Fibroblast of upper back skin (primary cell): ENCODE measurements at regions not wholly inside any gene's neighbourhood (a gene's known extent, or its start where the extent isn't known, plus 50 kb on each side); places are given as distances from the start of the nearest gene placed in this dataset.
"Not testable (repeated sequence)": the region's sequence is repeated elsewhere in the genome, so short reads cannot be mapped to it uniquely, and the experiment has no call there.

Source experiments
- DNase-seq: peaks from one replicate; pipeline ENCODE4 v3.0.0-alpha.2; 2013

- DNase-seq = no peak
Measured at GRCh38 chr6:4486568-4487315, 289.5 kb upstream of the CDYL start.

GRCh38 chr6:4485735-4486134 is 290.5 kb upstream of the CDYL start:
- DNase-seq = no peak

GRCh38 chr6:4482461-4482860 is 293.7 kb upstream of the CDYL start:
- DNase-seq = no peak

- DNase-seq = no peak
Measured at GRCh38 chr6:4480788-4481735, 295.1 kb upstream of the CDYL start.

- no peak for DNase-seq
Measured at GRCh38 chr6:4478098-4478497, 298.1 kb upstream of the CDYL start.

GRCh38 chr6:4474810-4475209 is 301.4 kb upstream of the CDYL start:
- DNase-seq = no peak

- DNase-seq = no peak
Measured at GRCh38 chr6:4472969-4473642, 303.1 kb upstream of the CDYL start.

- DNase-seq = no peak
Measured at GRCh38 chr6:4472222-4472621, 304.0 kb upstream of the CDYL start.

- DNase-seq = not testable (repeated sequence)
Measured at GRCh38 chr6:4471515-4471914, 304.7 kb upstream of the CDYL start.

GRCh38 chr6:4470698-4471210 is 305.4 kb upstream of the CDYL start:
- DNase-seq = no peak

- no peak for DNase-seq
Measured at GRCh38 chr6:4466769-4467480, 309.3 kb upstream of the CDYL start.

GRCh38 chr6:4466261-4466660 is 309.9 kb upstream of the CDYL start:
- DNase-seq = no peak

GRCh38 chr6:4464638-4465037 is 311.6 kb upstream of the CDYL start:
- no peak for DNase-seq

GRCh38 chr6:4463236-4463635 is 313.0 kb upstream of the CDYL start:
- peak; percentile 29 for DNase-seq

GRCh38 chr6:4460586-4461475 is 315.4 kb upstream of the CDYL start:
- peak; percentile 48 for DNase-seq

- DNase-seq = no peak
Measured at GRCh38 chr6:4459996-4460395, 316.2 kb upstream of the CDYL start.

GRCh38 chr6:4459032-4459431 is 317.2 kb upstream of the CDYL start:
- peak; percentile 86 for DNase-seq

- DNase-seq = no peak
Measured at GRCh38 chr6:4451718-4452117, 316.3 kb upstream of the ECI2 start.

- DNase-seq = peak; percentile 27
Measured at GRCh38 chr6:4451081-4451480, 315.7 kb upstream of the ECI2 start.

GRCh38 chr6:4450237-4450636 is 314.9 kb upstream of the ECI2 start:
- no peak for DNase-seq

GRCh38 chr6:4449409-4449808 is 314.0 kb upstream of the ECI2 start:
- no peak for DNase-seq

- DNase-seq = no peak
Measured at GRCh38 chr6:4448841-4449240, 313.5 kb upstream of the ECI2 start.
